GM12892 (cell line): ENCODE measurements at regions not wholly inside any gene's neighbourhood (a gene's known extent, or its start where the extent isn't known, plus 50 kb on each side); places are given as distances from the start of the nearest gene placed in this dataset.

ENCODE experiments used
- POLR2AphosphoS5 ChIP-seq: IDR thresholded peaks from 2 replicates; pipeline ENCODE4 v1.6.1; 2011; ENCODE audit warnings: low read depth, low read length, control low read depth
- TAF1 ChIP-seq: IDR thresholded peaks from 2 replicates; pipeline ENCODE4 v1.6.1; 2011; ENCODE audit warnings: low read depth, mild to moderate bottlenecking, control low read depth, low read length, borderline replicate concordance

DNA sequence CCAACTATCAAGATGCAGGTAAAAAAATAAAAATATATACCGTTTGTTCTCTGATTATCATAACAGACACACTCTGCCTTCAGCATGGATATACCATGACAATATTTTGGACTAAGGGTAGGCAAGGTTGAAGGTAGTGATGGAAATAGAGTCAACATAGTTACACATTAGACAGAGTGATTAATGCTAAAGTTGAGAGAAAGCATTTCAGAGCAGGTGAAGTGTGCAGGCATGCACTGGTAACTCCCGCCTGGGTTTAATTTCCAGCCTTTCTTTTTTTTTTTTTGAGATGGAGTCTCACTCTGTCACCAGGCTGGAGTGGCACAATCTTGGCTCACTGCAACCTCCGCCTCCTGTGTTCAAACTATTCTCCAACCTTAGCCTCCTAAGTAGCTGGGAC lies 458.5 kb downstream of the TLR4 start:
- TF ChIP-seq TAF1 (no peak), POLR2AphosphoS5 (no peak)
